A673 (cell line): ENCODE measurements at regions not wholly inside any gene's neighbourhood (a gene's known extent, or its start where the extent isn't known, plus 50 kb on each side); places are given as distances from the start of the nearest gene placed in this dataset.

ENCODE experiments used
- BruUV-seq: library from RNA; stranded (reverse); fragments of 400-500 nt; replicated peaks from 2 replicates; lab custom pipeline; 2021; lab: Mats Ljungman, UMichigan
- CTCF ChIA-PET: fragments of 300-600 bp; sonication (Branson Sonifier 250); formaldehyde crosslinking; loops from one replicate; lab custom pipeline; 2022; ENCODE audit warnings: antibody characterized with exemption; lab: Charles Lee
- POLR2A ChIA-PET: fragments of 300-600 bp; sonication (Branson Sonifier 250); formaldehyde crosslinking; loops from one replicate; lab custom pipeline; 2022; ENCODE audit warnings: antibody characterized with exemption; ENCODE audit not compliant: low non-redundant PET; lab: Charles Lee
- DNase-seq: peaks from one replicate; pipeline ENCODE4 v3.0.0-alpha.2; 2015; ENCODE audit warnings: low spot score
- H3K27ac ChIP-seq: fragments of 200-600 bp; sonication (generic); 2 replicates; pipeline ENCODE4 v1.5.1; 2016; ENCODE audit warnings: mixed run types, low read depth, mild to moderate bottlenecking, mixed read lengths, antibody characterized with exemption, low read length; ENCODE audit not compliant: poor library complexity, severe bottlenecking
- H3K27me3 ChIP-seq: fragments of 200-600 bp; sonication (generic); replicated peaks from 2 replicates; pipeline ENCODE4 v1.6.1; 2017; ENCODE audit warnings: mixed run types, low read depth, mild to moderate bottlenecking, mixed read lengths, antibody characterized with exemption, low read length; ENCODE audit not compliant: insufficient read depth, poor library complexity
- H3K36me3 ChIP-seq: fragments of 200-600 bp; sonication (generic); 2 replicates; pipeline ENCODE4 v1.6.1; 2016; ENCODE audit warnings: mixed run types, mild to moderate bottlenecking, mixed read lengths, antibody characterized with exemption, low read length; ENCODE audit not compliant: insufficient read depth, poor library complexity, severe bottlenecking
- H3K4me1 ChIP-seq: fragments of 200-600 bp; sonication (generic); 2 replicates; pipeline ENCODE4 v1.6.1; 2017; ENCODE audit warnings: mixed run types, mild to moderate bottlenecking, mixed read lengths, antibody characterized with exemption, low read length; ENCODE audit not compliant: insufficient read depth, poor library complexity, severe bottlenecking
- H3K4me3 ChIP-seq: fragments of 200-600 bp; sonication (generic); 2 replicates; pipeline ENCODE4 v1.5.1; 2016; ENCODE audit warnings: low read depth, mixed run types, mild to moderate bottlenecking, mixed read lengths, low read length; ENCODE audit not compliant: poor library complexity, severe bottlenecking
- H3K9me3 ChIP-seq: fragments of 200-600 bp; sonication (generic); 2 replicates; pipeline ENCODE4 v1.6.1; 2016; ENCODE audit warnings: mixed run types, low read depth, mild to moderate bottlenecking, mixed read lengths, antibody characterized with exemption, low read length; ENCODE audit not compliant: poor library complexity, severe bottlenecking
- EZH2 ChIP-seq: fragments of 200-600 bp; sonication (generic); IDR thresholded peaks from 2 replicates; pipeline ENCODE4 v1.6.1; 2017; ENCODE audit warnings: borderline replicate concordance, low read depth, mild to moderate bottlenecking, mixed read lengths, antibody characterized with exemption, low read length; ENCODE audit not compliant: poor library complexity, severe bottlenecking
- intact Hi-C: fragments of 100-400 bp; cut with micrococcal nuclease; formaldehyde crosslinking; loops from one replicate; pipeline ENCODE4 v1.10.0; 2022; ENCODE audit not compliant: unreplicated experiment
- TF ChIP-seq, protein P1 (sequence below): fragments of 300-800, 200-600 bp; sonication (generic); conservative IDR thresholded peaks from 2 replicates; pipeline ENCODE4 v1.5.1; 2017; ENCODE audit warnings: low read depth, mild to moderate bottlenecking, antibody characterized with exemption, low read length, moderate library complexity, mixed read lengths

DNA sequence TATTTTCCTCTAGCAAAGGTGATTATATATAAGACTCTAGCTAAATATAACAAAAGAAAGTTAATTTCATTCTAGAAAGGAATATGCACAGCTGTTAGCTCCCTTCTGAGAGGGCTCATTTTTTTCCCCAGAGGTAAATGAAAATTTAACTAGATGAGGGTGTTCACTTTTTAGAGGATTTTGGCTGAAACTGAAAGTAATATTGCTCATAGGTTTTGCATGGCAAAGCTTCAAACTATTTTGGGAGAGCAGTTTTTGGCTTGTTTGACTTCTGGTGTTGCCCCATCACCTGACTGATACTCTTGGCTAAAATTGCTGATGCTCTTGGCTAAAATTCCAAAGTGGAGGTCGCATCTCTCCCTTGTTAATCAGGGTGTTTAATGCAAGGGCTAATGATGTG lies 311.9 kb downstream of the EDEM1 start:
- no peak overlapping the region for H3K4me3 ChIP-seq
- intact Hi-C loops: no loop called here
- no peak overlapping the region for H3K27ac ChIP-seq
- ChIA-PET CTCF (no interaction called here), POLR2A (interaction anchor here (0.6 kb wide), 1 partner anchor 277 kb away, joined by 4 read pairs; no protein-coding TSS in a partner anchor)
- H3K4me1 ChIP-seq: no peaks in the 10 kb centered on the region
- no peaks in the 10 kb centered on the region for H3K36me3 ChIP-seq
- no TSS peak for BruUV-seq
- no peaks in the 10 kb centered on the region for H3K9me3 ChIP-seq
- no peak for TF ChIP-seq EZH2
- TF ChIP-seq, protein P1, sequence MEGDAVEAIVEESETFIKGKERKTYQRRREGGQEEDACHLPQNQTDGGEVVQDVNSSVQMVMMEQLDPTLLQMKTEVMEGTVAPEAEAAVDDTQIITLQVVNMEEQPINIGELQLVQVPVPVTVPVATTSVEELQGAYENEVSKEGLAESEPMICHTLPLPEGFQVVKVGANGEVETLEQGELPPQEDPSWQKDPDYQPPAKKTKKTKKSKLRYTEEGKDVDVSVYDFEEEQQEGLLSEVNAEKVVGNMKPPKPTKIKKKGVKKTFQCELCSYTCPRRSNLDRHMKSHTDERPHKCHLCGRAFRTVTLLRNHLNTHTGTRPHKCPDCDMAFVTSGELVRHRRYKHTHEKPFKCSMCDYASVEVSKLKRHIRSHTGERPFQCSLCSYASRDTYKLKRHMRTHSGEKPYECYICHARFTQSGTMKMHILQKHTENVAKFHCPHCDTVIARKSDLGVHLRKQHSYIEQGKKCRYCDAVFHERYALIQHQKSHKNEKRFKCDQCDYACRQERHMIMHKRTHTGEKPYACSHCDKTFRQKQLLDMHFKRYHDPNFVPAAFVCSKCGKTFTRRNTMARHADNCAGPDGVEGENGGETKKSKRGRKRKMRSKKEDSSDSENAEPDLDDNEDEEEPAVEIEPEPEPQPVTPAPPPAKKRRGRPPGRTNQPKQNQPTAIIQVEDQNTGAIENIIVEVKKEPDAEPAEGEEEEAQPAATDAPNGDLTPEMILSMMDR: no peak
- no peak for DNase-seq
- H3K27me3 ChIP-seq: no peaks in the 10 kb centered on the region

DNA sequence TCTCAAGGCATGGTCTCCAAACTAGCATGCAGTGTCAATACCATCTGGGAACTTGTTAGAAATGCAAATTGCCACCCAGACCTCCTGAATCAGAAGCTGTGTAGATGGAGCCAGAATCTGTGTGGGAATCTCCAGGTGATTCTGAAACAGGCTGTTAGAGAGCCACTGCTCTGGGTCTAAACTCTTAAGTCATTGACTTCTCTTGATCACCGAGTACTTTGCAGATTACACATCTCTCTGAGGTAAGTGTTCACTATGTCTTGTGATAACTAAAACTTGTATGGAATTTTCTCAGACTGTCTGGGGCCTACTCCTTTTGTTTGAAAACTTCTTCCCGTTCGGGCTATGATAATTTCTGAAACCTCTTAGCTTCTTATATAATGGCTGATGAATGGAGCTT lies 315.6 kb downstream of the EDEM1 start:
- TF ChIP-seq, protein P1: no peak
- TF ChIP-seq EZH2: no peak
- Histone ChIP-seq H3K4me3 (no peak overlapping the region), H3K4me1 (no peaks in the 10 kb centered on the region), H3K27me3 (no peaks in the 10 kb centered on the region), H3K9me3 (no peaks in the 10 kb centered on the region), H3K27ac (no peak overlapping the region), H3K36me3 (no peaks in the 10 kb centered on the region)
- intact Hi-C loops: no loop called here
- POLR2A ChIA-PET: no interaction called here
- no peak for DNase-seq
- CTCF ChIA-PET: no interaction called here
- no TSS peak for BruUV-seq

DNA sequence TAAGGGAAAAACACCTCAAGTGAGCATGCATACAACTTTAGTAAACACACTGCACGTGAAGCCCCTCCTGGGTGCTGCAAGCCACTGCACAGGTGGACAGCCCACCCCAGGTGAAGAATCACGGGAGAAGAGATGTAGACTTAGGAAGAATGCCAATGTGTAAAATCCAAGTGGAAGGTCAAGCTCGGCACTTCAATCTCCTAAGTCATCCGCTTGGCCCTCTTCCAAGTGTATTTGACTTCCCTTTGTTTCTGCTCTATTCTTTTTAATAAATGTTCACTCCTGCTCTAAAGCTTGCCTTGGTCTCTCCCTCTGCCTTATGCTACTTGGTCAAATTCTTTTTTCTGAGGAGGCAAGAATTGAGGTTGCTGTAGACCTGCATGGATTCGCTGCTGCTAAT lies 316.6 kb downstream of the EDEM1 start:
- Histone ChIP-seq H3K4me3 (no peak overlapping the region), H3K9me3 (no peaks in the 10 kb centered on the region), H3K27ac (no peak overlapping the region), H3K36me3 (no peaks in the 10 kb centered on the region), H3K27me3 (no peaks in the 10 kb centered on the region), H3K4me1 (no peaks in the 10 kb centered on the region)
- CTCF ChIA-PET: no interaction called here
- POLR2A ChIA-PET: no interaction called here
- no TSS peak for BruUV-seq
- no peak for TF ChIP-seq EZH2
- TF ChIP-seq, protein P1: no peak
- DNase-seq: no peak
- intact Hi-C loops: no loop called here
